Thyroid gland (tissue), 4 donors: ENCODE measurements at regions not wholly inside any gene's neighbourhood (a gene's known extent, or its start where the extent isn't known, plus 50 kb on each side); places are given as distances from the start of the nearest gene placed in this dataset.
A peak's percentile ranks its signal among the peaks of the same experiment; 100 is the strongest.

ENCODE experiments used
- DNase-seq, 2 donors: peaks; one replicate each; pipeline ENCODE4 v3.0.0-alpha.2; 2019
- H3K27ac ChIP-seq, 3 donors: fragments of 200-600 bp; sonication (generic); 1 replicate in 2 of 3; 2 replicates in 1 of 3; pipeline ENCODE4 v1.5.1; 2016 to 2019; ENCODE audit warnings: mild to moderate bottlenecking in 1 of 3, moderate library complexity in 1 of 3
- H3K27me3 ChIP-seq: fragments of 200-600 bp; sonication (generic); one replicate; pipeline ENCODE4 v1.5.1; 2019
- H3K36me3 ChIP-seq, 2 donors: fragments of 200-600 bp; sonication (generic); one replicate each; pipeline ENCODE4 v1.5.1; 2016 to 2019
- H3K4me1 ChIP-seq, 2 donors: fragments of 200-600 bp; sonication (generic); one replicate each; pipeline ENCODE4 v1.5.1; 2017 to 2019
- H3K4me3 ChIP-seq, 3 donors: fragments of 200-600 bp; sonication (generic); replicated peaks in 1 of 3; 1 replicate in 2 of 3; 2 replicates in 1 of 3; pipeline ENCODE4 v1.5.1; 2016; ENCODE audit warnings: mild to moderate bottlenecking in 1 of 3
- H3K9me3 ChIP-seq: fragments of 200-600 bp; sonication (generic); one replicate; pipeline ENCODE4 v1.5.1; 2017
- POLR2A ChIP-seq, 2 donors: fragments of 450-650 bp; IDR thresholded peaks; one replicate each; pipeline ENCODE4 v1.6.1; 2017; ENCODE audit warnings: antibody characterized with exemption in 2 of 2, mild to moderate bottlenecking in 2 of 2, moderate library complexity in 1 of 2
- WGBS, 2 donors: methylation state at CpG; one replicate each; pipeline ENCODE4 v1.1.5; 2017; 5-methylcytosine and 5-hydroxymethylcytosine counted together
- intact Hi-C: fragments of 100-400 bp; cut with DNase I; formaldehyde crosslinking; loops from one replicate; pipeline ENCODE4 v1.15.1; 2023
- TF ChIP-seq, protein P1 (sequence below), 6 experiments: fragments of 200-600 bp in 3 of 6; fragments of 450-650 bp in 3 of 6; sonication (generic) in 3 of 6; IDR thresholded peaks; one replicate each; pipeline ENCODE4 v1.5.1; 2016 to 2019; ENCODE audit warnings: antibody characterized with exemption in 6 of 6, mild to moderate bottlenecking in 2 of 6, inconsistent platforms in 1 of 6, moderate library complexity in 1 of 6

DNA sequence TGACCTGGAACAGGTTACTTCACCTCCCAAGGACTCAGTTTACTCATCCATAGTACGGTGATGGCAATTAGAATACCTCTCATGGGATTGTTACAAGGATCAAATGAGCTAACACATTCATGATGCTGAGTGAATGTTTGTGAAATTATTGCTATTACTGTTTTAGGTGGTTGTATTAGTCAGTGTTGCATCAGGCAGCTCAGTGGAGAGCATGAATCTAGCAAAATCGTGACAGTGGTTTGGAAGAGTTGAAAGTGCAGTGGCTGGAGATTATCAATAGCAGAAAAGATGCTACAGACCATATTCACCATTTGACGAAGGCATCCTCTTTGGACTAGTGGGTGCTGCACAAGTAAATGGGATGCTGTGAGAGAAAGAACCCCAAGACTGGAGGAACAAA lies 50.4 kb upstream of the CTNNBL1 start:
- Histone ChIP-seq H3K27ac (no peak overlapping the region), H3K4me3 (no peak overlapping the region), H3K36me3 (no peaks in the 10 kb centered on the region), H3K4me1 (no peaks in the 10 kb centered on the region), H3K9me3 (no peaks in the 10 kb centered on the region), H3K27me3 (no peaks in the 10 kb centered on the region)
- DNase-seq = no peak
- 60 to 65% methylated on average over 3 of the region's 3 CpGs for WGBS, 2 donors
- intact Hi-C loops = no loop called here
- TF ChIP-seq POLR2A (IDR thresholded peaks at IDR 0.05) = no peak
- TF ChIP-seq, protein P1, sequence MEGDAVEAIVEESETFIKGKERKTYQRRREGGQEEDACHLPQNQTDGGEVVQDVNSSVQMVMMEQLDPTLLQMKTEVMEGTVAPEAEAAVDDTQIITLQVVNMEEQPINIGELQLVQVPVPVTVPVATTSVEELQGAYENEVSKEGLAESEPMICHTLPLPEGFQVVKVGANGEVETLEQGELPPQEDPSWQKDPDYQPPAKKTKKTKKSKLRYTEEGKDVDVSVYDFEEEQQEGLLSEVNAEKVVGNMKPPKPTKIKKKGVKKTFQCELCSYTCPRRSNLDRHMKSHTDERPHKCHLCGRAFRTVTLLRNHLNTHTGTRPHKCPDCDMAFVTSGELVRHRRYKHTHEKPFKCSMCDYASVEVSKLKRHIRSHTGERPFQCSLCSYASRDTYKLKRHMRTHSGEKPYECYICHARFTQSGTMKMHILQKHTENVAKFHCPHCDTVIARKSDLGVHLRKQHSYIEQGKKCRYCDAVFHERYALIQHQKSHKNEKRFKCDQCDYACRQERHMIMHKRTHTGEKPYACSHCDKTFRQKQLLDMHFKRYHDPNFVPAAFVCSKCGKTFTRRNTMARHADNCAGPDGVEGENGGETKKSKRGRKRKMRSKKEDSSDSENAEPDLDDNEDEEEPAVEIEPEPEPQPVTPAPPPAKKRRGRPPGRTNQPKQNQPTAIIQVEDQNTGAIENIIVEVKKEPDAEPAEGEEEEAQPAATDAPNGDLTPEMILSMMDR (IDR thresholded peaks at IDR 0.05) = no peak

DNA sequence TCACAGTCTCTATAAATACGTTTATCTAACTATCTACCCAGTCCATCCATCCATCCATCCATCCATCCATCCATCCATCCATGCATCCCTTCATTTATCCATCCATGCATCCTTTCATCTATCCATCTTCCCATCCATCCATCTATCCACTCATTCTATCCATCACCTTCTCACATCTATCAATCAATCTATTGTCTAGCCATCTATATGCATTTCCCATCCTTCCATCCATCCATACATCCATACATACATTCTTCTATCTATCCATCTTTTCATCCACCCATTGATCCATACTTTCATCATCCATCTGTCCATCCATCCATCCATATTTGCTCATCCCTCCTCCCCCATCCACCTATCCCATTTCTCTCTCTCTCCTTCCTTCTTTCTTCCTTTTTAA lies 51.6 kb upstream of the CTNNBL1 start:
- Histone ChIP-seq H3K4me1 (no peaks in the 10 kb centered on the region), H3K27ac (no peak overlapping the region), H3K4me3 (no peak overlapping the region), H3K27me3 (no peaks in the 10 kb centered on the region), H3K36me3 (no peaks in the 10 kb centered on the region), H3K9me3 (no peaks in the 10 kb centered on the region)
- TF ChIP-seq POLR2A (IDR thresholded peaks at IDR 0.05) = no peak
- TF ChIP-seq, protein P1 (IDR thresholded peaks at IDR 0.05) = no peak
- intact Hi-C loops = no loop called here
- no peak for DNase-seq
- WGBS, 2 donors = 62 to 73% methylated on average over 1 of the region's 1 CpG

DNA sequence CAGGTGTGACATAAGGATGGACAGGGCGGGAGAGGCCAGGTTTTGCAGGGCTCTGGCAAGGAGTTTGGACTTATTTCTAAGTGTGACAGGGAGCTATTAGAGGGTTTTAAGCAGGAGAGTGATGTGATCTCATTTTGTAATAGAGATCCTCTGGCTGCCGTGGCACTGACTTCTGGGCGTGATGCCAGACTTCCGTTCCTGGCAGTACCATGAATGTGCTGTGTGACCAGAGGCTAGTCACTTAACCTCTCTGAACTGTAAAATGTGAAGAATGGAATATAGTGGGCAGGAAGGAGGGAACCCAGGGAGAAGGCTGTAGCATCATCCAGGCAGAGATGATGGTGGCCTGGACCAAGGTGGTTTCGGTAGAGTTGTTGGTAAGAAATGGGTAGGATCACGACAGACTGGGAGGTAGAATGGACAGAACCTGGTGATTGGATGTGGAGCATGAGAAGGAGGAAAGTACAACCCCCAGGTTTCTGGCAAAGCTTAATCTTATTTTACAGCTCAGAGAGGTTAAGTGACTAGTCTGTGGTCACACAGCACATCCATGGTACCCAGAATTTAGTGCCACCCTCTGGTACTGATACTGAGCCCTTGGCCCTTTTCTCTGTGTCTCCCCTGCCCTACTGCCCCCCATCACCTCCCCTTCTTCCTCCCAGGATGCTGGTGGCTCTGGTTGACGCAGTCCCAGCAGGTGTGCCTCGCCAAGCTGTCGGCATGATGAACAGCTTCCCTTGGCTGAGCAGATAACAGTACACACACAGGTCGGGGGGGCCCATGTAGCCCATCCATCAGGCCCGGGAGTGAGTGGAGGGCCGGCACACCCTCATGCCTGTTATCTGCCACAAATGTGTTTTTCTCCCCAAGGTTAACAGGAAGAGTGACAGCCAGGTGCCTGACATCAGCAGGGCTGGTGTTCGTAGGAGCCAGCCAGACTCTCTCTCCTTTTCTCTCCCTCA lies 52.9 kb upstream of the CTNNBL1 start:
- H3K36me3 ChIP-seq = no peaks in the 10 kb centered on the region
- WGBS, 2 donors = 52 to 54% methylated on average over 13 of the region's 13 CpGs
- peak in 1 of 2 donors; percentile 4 for DNase-seq
- intact Hi-C loops = no loop called here
- no peaks in the 10 kb centered on the region for H3K9me3 ChIP-seq
- no peak overlapping the region for H3K4me3 ChIP-seq
- no peak for TF ChIP-seq POLR2A (IDR thresholded peaks at IDR 0.05)
- TF ChIP-seq, protein P1 (IDR thresholded peaks at IDR 0.05) = no peak
- no peaks in the 10 kb centered on the region for H3K4me1 ChIP-seq
- H3K27me3 ChIP-seq = no peaks in the 10 kb centered on the region
- H3K27ac ChIP-seq = no peak overlapping the region

DNA sequence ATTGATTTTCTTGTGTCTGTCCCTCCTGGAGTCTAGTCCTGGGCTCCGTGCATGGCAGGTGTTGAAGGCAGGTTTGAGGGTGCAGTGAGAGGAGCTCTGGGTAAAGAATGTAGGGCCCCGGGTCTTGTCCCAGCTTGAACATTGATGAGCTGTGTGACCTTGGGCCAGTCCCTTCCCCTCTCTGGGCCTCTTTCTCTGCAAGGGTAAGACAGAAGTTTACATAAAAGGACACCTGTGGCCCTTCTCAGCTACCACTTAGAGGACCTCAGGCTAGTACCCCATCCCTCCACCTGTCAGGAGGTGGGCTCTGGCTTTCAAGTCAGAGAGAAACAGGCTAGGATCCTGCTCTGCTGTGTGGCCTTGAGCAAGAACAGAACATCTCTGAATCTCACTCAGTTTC lies 55.3 kb upstream of the CTNNBL1 start:
- DNase-seq = no peak
- no peaks in the 10 kb centered on the region for H3K27me3 ChIP-seq
- H3K36me3 ChIP-seq = no peaks in the 10 kb centered on the region
- TF ChIP-seq, protein P1 (IDR thresholded peaks at IDR 0.05) = no peak
- TF ChIP-seq POLR2A (IDR thresholded peaks at IDR 0.05) = no peak
- intact Hi-C loops = no loop called here
- whole genome bisulfite sequencing, 2 donors = 77 to 95% methylated on average over 2 of the region's 2 CpGs
- H3K9me3 ChIP-seq = no peaks in the 10 kb centered on the region
- no peak overlapping the region for H3K4me3 ChIP-seq
- no peaks in the 10 kb centered on the region for H3K4me1 ChIP-seq
- no peak overlapping the region for H3K27ac ChIP-seq

DNA sequence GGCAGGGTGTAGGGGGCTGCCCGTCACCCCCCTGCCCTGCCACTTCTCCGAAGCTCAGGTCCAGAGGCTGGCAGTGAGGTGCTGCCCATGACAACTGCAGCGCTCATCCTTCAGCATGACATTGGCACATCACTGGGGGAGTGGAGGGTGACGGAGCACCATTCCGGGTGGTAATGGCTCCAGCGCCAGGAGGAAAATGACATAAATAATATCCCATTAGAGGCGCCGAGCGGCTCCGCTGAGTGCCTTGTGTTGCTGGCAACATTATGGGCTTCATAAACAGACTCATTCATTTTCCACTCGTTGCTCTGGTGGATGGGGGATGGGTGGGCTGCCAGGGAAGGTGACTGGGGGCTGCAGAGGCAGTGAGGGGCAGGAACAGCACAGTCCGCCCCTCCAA lies 56.9 kb upstream of the CTNNBL1 start:
- H3K4me3 ChIP-seq = no peak overlapping the region
- no peak for DNase-seq
- 82 to 86% methylated on average over 9 to 10 of the region's 12 CpGs for WGBS, 2 donors
- H3K27me3 ChIP-seq = no peaks in the 10 kb centered on the region
- H3K36me3 ChIP-seq = no peaks in the 10 kb centered on the region
- intact Hi-C loops = no loop called here
- no peaks in the 10 kb centered on the region for H3K4me1 ChIP-seq
- TF ChIP-seq POLR2A (IDR thresholded peaks at IDR 0.05) = no peak
- TF ChIP-seq, protein P1 (IDR thresholded peaks at IDR 0.05) = no peak
- H3K9me3 ChIP-seq = no peaks in the 10 kb centered on the region
- no peak overlapping the region for H3K27ac ChIP-seq
